ENCODE measurements at regions not wholly inside any gene's neighbourhood (a gene's known extent, or its start where the extent isn't known, plus 50 kb on each side); places are given as distances from the start of the nearest gene placed in this dataset.
"Not testable (repeated sequence)": the region's sequence is repeated elsewhere in the genome, so short reads cannot be mapped to it uniquely, and the experiment has no call there.

- DNase-seq (ENCODE audit: low read depth): no peak
Observed at GRCh38 chr1:234900595-234900994, 228.0 kb downstream of the TOMM20 start.

DNA sequence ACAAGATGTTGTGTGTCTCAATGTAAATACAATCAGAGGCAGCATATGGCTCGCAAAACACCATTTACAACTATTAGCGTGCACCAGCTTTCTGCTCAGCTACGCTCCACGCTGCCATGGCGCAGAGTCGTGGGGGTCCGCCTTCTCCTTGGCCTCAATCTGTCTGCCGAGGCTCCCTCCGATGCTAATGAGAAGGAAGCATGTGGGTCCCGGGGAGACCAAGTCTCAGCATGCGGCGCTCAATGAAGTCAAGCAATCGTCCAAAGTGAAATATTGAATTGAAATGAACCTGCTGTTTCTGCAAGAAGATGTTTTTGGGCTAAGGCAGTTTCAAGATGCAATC, 228.9 kb downstream of the TOMM20 start:
- DNase-seq (ENCODE audit: low read depth): no peak

GRCh38 chr1:234899041-234899729, 229.5 kb downstream of the TOMM20 start:
- no peak for DNase-seq (ENCODE audit: low read depth)

GRCh38 chr1:234898455-234899033, 230.1 kb downstream of the TOMM20 start:
- DNase-seq (ENCODE audit: low read depth): no peak

GRCh38 chr1:234897754-234898454, 230.7 kb downstream of the TOMM20 start:
- no peak for DNase-seq (ENCODE audit: low read depth)

GRCh38 chr1:234897390-234897749, 231.3 kb downstream of the TOMM20 start:
- no peak for DNase-seq (ENCODE audit: low read depth)

DNA sequence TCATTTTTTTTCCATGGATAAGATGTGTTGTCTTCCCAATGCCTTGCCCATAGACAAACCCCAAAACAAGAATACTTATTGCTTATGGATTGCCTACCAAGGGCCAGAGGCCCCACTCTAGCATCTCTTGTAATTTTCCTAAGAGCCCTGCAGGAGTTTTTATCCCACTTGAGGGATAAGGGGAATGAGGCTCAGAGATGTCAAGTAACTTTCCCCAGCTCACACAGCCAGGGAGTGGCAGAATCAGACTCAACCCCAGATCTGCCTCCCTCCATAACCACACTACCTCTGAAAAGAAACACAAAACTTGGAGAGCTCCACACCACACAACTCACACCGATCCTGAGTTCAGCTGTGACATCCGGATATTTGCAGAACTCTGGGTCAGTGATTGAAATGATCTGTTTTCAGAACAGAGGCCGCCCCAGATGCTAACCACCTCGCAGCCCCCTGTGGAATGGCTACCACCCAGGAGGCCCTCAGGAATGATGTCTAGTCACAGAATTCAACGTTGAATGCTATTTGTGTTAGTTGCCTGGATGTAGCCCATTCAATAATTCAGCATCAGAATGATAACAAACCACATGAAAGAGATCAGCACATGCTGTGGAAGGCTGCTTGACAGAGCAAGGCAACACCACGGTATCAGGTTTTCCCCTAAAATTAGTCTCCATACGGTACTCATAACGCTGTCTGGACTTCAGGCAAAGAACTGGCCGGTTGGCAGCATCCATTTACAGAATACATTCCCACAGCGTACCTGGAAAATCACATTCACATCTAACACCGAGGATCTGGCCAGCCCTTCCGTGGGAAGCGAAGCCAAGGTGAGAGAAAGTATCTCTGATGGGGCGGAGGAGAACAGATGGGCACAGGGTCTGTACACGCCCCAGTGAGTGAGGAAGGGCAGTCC, 231.9 kb downstream of the TOMM20 start:
- no peak for DNase-seq (ENCODE audit: low read depth)

DNA sequence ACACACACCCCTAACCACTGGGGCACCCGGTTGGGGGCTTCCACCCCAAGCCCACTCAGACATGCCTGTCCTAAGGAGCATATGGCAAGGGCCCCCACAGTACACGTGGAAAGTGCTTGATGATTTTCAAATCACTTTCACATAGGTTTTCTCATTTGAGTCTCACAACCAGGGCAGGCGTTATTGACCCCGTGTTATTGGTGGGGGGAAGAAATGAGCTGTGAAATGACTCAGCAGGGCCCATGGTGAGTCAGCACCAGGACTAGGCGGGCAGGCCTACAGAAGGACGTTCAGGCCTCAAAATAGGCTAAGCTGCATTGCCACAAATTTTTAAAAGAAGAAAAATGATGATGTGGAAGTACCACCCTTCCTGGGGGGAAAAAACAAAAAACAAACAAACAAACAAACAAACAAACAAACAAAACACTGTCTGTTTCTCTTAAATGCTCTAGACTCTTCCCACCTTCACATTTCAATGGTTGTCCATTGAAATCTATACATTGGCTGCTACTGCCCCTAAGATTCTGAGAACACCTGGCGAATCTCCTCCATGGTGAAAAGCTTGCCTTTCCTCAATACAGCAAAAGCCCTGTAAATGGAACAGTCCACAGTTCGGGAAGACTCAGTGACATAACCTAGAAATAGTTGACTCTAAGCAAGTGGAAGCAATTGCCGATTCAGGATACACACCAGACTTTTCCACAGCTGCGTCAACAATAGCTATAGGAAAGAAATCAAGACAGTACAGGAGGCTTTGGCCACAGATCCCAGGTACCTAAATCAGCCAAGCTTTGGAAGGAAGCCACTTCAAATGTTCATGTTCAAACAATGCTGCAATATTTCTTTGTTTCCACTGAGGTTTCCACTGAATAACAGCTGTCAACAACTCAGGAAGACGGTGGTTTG, 234.7 kb downstream of the TOMM20 start:
- no peak for DNase-seq (ENCODE audit: low read depth)

DNA sequence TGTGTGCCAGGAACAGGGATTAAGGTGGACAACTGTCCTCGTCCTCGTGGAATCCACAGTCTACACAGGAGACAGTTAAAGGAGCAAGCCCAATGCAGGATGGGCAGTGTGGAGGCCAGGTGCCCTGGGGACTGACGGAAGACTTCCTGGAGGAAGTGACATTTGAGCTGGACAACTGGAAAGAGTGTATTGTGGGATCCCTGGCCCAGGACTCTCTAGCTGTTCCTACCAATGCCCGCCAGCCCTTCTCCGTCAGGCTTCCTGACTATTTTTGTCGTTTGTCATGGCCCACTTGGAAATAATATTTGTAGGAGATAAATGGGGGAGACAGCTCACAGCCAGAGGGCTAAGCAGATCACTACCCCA, 235.3 kb downstream of the TOMM20 start:
- DNase-seq (ENCODE audit: low read depth): no peak

GRCh38 chr1:234892642-234893041, 236.0 kb downstream of the TOMM20 start:
- no peak for DNase-seq (ENCODE audit: low read depth)

- no peak for DNase-seq (ENCODE audit: low read depth)
Observed at GRCh38 chr1:234891427-234891826, 237.2 kb downstream of the TOMM20 start.

GRCh38 chr1:234889643-234890042, 239.0 kb downstream of the TOMM20 start:
- DNase-seq (ENCODE audit: low read depth): no peak

DNA sequence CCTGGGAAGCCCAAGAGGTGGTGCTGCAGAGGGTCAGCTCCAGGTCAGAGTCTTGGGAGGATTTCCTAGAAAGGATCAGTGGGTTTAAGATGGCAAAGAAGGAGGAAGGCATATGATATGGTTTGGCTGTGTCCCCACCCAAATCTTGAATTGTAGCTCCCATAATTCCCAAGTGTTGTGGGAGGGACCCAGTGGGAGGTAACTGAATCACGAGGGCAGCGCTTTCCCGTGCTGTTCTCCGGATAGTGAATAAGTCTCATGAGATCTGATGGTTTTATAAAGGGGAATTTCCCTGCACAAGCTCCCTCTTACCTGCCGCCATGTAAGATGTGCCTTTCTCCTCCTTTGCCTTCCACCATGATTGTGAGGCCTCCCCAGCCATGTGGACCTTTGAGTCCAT, 240.4 kb downstream of the TOMM20 start:
- DNase-seq (ENCODE audit: low read depth): not testable (repeated sequence)

DNA sequence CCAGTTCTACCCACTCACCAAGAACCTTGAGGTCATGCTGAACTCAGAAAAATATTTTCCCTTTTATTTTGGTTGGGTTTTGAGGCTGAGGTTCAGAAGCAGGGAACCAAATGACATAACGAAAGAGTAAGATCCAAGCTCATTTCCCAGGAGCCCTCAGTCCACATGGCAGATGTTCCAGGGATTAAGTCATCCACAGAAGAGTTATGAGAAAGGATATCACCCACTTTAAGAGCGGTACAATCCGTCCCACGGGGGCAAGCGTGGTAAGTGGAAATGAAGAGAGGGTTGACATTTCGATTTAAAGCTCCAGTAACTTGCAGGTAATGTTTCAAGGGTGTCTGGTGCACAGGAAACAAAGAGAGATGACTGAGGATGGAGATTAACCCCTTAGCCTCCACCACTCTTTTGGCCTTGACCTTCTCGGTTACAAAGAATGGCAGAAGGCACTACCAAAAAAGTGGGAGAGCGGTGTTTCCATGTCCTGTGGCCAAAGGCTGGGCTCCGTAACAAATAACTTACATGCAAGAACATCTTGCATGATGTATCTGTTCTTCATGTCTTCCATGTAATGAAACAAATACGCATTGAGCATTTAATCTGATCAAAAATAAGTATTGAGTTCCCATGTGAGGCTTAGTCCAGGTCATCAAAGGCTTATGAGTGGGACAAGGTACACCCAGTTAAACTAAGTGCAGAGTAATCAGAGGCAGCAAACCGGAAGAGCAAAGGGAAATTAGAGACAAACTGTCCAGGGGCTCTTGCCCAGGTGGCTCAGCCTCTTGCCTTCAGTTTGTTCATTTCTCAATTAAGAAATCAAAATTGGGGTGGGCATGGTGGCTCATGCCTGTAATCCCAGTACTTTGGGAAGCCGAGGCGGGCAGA, 241.4 kb downstream of the TOMM20 start:
- no peak for DNase-seq (ENCODE audit: low read depth)

GRCh38 chr1:234886081-234886984, 242.3 kb downstream of the TOMM20 start:
- DNase-seq (ENCODE audit: low read depth): no peak

- no peak for DNase-seq (ENCODE audit: low read depth)
Observed at GRCh38 chr1:234885601-234886000, 243.0 kb downstream of the TOMM20 start.

DNA sequence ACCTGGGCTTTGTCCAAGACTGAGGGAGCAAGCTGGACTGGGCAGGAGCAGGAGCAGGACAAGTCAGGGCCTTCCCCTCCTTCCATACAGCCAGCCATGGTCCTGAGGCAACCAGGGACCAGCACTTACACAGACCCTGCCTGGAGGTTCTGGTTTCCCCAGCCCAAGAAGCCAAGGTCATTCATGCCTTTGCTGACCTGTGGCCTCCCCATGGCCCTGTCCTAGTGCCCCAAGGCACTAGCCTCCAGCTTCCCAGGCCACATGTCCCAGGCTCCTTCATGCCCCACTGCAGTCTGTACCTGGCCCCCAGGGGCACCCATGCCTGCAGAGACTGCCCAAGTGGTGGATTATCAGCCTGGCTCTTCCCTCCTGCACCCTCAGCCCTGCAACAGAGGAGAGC, 243.9 kb downstream of the TOMM20 start:
- no peak for DNase-seq (ENCODE audit: low read depth)

DNA sequence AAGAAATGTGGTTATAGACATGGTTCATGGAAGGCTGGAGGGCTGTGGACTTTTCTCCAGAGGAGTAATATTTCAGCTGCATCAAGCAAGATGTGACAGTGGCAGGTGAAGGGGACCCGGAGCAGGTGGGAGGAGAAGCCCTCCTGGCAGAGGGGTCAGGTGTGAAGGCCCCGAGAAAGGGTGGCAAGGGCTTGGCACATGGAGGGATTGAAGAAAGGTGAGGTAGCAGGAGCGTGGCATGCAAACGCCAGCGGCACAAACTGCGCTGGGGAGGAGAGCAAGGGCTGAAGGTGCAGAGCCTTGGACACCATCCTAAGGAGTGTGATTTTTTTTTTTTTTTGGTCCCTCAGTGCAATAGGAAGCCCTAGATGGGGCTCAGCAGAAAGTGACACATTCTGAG, 244.6 kb downstream of the TOMM20 start:
- DNase-seq (ENCODE audit: low read depth): no peak

DNA sequence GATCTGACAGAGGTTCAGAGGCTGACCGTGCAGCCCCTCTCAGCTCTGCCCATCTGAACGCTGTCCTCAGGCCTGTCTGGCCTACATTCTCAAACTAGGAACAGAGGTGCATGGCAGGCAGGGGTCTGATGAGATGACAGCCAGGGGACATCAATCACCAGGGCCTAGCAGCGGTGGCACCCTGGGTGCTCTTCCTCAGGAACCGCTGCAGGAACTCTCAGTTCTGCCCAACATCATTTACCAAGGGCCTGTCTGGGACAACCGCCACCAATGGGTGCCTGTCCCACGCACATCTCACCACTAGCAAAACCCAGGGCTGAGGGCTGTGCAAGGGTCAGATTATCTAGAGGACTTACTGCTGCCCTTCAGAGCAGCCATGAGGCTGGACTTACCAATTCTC, 245.7 kb downstream of the TOMM20 start:
- DNase-seq (ENCODE audit: low read depth): no peak

All from T-helper 22 cell (primary cell).